H7 (cell line): ENCODE measurements at regions not wholly inside any gene's neighbourhood (a gene's known extent, or its start where the extent isn't known, plus 50 kb on each side); places are given as distances from the start of the nearest gene placed in this dataset.
A peak's percentile ranks its signal among the peaks of the same experiment; 100 is the strongest.

Experiments
- DNase-seq: peaks from one replicate; pipeline ENCODE4 v3.0.0; 2012
- H3K27me3 ChIP-seq: 2 replicates; pipeline ENCODE4 v1.6.0; 2011; ENCODE audit warnings: mild to moderate bottlenecking, low read length; ENCODE audit not compliant: control insufficient read depth, insufficient read depth
- H3K36me3 ChIP-seq: replicated peaks from 2 replicates; pipeline ENCODE4 v1.5.1; 2011; ENCODE audit warnings: low read length; ENCODE audit not compliant: control insufficient read depth, insufficient read depth
- H3K4me3 ChIP-seq: 2 replicates; pipeline ENCODE4 v1.5.1; 2011; ENCODE audit warnings: low read depth, mild to moderate bottlenecking, control low read depth, low read length, moderate library complexity; ENCODE audit not compliant: insufficient read depth

DNA sequence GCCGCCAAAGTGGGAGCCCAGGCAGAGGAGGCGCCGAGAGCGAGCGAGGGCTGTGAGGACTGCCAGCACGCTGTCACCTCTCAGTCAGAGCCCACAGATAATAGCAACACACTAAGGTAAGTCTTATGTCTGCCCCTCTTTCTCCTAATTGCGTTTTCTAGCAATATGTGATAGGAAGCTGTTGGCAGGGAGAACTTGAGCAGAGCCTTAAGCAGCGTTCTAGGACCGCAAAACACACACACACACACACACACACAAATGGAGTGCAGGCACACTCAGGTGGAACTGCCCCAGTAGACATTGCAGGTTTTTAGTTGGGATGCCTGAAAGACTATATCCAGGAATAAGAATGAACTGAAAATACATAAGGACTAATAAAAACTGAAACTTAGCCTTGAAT is 1188.5 kb downstream of the NXPH1 start:
- peak overlapping the region; percentile 20; the same call in 1 of the 2 replicates for H3K4me3 ChIP-seq
- no peaks in the 10 kb centered on the region for H3K36me3 ChIP-seq
- peaks cover 2% of the 10 kb centered on the region; the same call in 1 of the 2 replicates for H3K27me3 ChIP-seq
- DNase-seq: no peak

DNA sequence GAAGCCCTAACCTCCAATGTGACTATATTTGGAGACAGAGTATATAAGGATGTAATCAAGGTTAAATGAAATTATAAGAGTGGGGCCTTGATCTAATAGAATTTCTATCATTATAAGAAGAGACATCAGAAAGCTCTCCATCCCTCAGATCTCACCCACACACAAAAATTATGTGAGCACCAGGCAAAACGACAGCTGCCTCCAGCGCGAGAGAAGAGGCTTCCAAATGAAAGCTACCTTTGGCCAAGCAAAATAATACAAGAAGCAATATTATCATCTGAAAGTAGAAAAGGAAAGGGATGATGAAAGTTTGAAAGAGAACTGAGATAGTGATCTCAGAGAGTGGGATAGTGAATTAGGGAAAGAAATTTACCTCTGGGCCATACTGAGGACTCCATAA is 1192.5 kb downstream of the NXPH1 start:
- peaks cover under 1% of the 10 kb centered on the region; the same call in 1 of the 2 replicates for H3K27me3 ChIP-seq
- no peaks in the 10 kb centered on the region for H3K36me3 ChIP-seq
- DNase-seq: no peak
- no peak overlapping the region for H3K4me3 ChIP-seq

DNA sequence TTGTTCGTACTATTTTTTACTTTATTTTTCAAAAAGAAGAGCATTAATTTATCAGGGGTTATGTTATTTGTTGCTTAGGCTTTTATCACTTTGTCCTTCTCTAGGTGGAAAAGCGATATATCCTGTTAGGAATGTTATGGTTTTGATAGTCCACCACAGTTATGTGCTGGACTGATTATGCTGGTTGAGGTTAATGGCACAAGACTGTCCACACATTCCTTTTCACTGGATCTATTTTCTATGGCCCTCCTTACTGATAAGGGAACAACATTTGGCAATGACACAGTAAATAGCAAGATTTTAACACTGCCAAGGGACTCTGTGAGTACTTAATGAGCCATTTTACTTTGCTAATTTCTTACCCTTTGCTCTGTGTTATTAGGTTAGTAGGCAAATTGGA is 1212.3 kb downstream of the NXPH1 start:
- DNase-seq: no peak
- Histone ChIP-seq H3K36me3 (no peaks in the 10 kb centered on the region), H3K4me3 (no peak overlapping the region), H3K27me3 (no peaks in the 10 kb centered on the region)

DNA sequence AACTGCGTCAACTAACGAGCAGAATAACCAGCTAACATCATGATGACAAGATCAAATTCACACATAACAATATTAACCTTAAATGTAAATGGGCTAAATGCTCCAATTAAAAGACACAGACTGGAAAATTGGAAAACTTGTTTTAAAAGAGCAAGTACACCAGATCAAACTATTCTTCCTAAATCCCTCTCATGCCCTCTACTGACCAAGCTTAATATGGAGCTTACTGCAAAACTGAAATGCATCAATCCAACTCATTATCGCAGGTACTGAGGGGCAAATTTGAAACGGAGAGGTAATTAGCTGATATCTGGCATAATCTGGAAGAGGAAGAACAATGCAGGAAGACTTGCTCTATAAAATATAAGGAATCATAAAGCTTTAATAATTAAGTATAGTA is 1223.8 kb downstream of the NXPH1 start:
- H3K4me3 ChIP-seq: no peak overlapping the region
- no peaks in the 10 kb centered on the region for H3K27me3 ChIP-seq
- peak; percentile 5 for DNase-seq
- no peaks in the 10 kb centered on the region for H3K36me3 ChIP-seq

DNA sequence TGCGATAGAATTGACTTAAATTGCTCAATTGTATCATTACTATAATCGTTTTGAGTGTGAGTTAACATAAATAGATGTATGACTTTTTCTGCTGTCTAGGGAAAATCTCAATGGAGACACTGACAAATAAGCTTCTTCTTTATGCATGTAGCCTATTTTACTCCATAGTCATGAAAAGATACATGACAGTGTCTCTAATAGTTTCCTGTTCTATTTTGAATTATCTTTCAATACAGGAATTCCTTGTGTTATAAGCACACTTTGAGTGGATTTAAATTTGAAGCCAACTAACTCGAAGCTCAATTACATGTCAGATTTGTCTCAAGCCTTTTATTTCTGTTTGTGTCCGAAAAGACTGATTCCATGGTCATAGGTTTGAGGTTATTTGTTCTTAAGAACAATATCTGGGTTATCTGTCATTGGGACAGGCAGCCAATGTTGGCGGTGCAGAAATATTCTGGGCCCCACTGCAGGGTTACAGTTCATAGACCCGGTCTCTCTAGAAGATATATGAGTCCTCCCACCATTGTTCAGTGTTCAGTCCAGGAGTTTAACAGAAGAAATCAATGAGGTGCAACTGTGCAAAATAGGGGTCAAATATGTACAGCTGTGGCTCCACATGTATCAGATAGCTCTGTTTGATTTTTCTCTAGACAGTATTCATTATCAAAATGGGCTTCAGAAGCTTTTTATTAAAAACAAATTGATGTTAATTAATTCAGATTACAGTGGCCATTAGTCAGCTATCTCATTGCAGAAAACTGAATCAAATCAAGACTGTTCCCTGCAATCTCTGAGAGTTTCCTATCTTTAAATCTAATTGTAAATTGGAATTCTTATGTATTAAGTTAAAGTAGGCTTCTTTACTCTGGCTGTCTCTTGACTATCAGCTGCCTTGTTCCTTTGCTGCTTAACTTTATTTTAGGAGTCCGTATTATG is 1238.8 kb downstream of the NXPH1 start:
- no peak overlapping the region for H3K4me3 ChIP-seq
- H3K27me3 ChIP-seq: no peaks in the 10 kb centered on the region
- no peaks in the 10 kb centered on the region for H3K36me3 ChIP-seq
- no peak for DNase-seq

DNA sequence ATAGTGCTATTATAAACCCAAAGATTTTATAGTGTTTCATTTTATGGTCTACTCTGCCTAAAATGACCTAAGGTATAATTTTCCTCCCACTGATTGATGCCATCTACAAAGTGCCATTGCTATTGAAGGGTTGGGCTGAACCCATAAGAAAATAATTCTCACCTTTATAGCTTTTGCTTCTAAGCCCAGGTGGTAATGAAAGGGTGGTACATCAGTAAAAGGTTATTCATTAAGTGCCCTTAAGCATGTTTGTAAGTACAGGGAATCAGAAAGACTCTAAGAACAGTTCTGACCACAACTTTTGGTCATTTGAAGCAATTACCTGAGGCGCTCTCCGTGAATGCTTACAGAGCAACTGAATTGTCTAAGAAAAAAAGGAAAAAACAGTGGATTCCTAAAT is 1247.3 kb downstream of the NXPH1 start:
- DNase-seq: no peak
- no peak overlapping the region for H3K4me3 ChIP-seq
- H3K36me3 ChIP-seq: no peaks in the 10 kb centered on the region

DNA sequence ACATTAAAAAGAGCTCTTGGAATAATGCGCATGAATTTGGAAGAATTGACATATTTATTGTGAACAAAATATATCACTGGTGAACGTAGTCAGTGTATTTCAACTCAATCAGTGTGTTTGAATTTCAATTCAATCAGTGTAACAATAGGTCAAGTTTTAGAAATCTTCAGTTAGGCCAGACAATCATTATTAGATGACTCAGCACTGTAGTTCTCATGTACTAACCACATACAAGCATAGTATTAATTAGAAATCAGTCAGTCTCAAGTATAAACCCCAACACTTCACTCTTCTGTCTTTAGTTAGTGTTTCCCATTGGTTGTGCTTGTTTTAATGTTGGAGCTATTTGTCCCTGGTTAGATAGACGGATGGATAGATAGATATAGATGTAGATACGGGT is 1247.9 kb downstream of the NXPH1 start:
- H3K4me3 ChIP-seq: no peak overlapping the region
- no peaks in the 10 kb centered on the region for H3K27me3 ChIP-seq
- no peaks in the 10 kb centered on the region for H3K36me3 ChIP-seq
- DNase-seq: no peak

More for the DNA sequence above, 1247.3 kb downstream of the NXPH1 start:
- no peaks in the 10 kb centered on the region for H3K27me3 ChIP-seq

DNA sequence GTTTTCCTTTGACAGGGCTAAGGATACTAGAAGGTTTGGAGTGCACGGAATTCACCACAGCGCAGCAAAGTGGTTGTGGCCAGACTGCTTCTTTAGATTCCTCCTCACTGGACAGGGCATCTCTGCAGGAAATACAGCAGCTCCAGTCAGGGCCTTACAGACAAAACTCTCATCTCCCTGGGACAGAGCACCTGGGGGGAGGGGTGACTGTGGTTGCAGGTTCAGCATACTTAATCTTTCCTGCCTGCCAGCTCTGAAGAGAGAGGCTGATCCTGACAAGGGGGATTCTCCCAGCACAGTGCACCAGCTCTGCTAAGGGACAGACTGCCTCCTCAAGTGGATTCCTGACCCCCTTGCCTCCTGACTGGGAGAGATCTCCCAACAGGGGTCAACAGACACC is 1257.9 kb downstream of the NXPH1 start:
- no peak overlapping the region for H3K4me3 ChIP-seq
- H3K27me3 ChIP-seq: no peaks in the 10 kb centered on the region
- no peaks in the 10 kb centered on the region for H3K36me3 ChIP-seq
- no peak for DNase-seq

DNA sequence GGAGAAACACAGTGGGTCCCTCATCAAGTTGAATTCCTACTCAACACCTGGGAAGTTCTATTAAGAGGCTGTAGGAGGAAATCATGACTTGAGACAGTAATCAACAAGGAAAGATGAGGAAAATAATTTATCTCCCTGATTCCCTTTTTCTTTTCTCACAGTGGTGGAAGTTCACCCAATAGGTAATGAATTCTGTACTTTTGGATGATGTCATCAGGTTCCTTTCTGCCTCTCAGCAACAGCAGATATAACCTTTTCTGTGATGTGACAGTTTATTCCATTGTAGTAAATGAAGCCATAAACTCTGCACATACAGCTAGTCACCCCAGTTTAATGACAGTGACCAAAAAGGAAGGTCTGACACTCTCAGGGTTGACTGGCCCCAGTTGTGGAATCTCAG is 1265.0 kb downstream of the NXPH1 start:
- DNase-seq: no peak
- Histone ChIP-seq H3K4me3 (no peak overlapping the region), H3K27me3 (no peaks in the 10 kb centered on the region), H3K36me3 (no peaks in the 10 kb centered on the region)

DNA sequence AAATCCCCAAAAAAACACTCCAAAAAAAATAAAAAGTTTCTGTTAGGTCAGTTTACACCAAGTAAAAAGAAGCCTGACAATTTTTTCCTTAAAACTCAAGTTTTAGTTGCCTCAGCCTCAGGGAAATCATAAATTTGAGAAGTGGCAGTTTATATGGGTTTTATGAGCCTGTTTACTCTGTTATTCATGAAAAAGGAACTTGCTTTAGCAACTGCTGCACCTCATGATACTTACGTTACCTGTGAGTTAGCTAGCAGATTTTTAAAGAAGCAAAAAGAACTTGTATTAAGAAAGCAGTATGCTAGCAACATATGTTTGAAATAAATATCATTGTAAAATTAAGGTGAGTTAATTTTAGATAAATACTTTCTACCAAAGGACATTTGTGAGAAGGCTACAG is 1264.5 kb upstream of the PHF14 start:
- Histone ChIP-seq H3K4me3 (no peak overlapping the region), H3K27me3 (no peaks in the 10 kb centered on the region), H3K36me3 (no peaks in the 10 kb centered on the region)
- no peak for DNase-seq

DNA sequence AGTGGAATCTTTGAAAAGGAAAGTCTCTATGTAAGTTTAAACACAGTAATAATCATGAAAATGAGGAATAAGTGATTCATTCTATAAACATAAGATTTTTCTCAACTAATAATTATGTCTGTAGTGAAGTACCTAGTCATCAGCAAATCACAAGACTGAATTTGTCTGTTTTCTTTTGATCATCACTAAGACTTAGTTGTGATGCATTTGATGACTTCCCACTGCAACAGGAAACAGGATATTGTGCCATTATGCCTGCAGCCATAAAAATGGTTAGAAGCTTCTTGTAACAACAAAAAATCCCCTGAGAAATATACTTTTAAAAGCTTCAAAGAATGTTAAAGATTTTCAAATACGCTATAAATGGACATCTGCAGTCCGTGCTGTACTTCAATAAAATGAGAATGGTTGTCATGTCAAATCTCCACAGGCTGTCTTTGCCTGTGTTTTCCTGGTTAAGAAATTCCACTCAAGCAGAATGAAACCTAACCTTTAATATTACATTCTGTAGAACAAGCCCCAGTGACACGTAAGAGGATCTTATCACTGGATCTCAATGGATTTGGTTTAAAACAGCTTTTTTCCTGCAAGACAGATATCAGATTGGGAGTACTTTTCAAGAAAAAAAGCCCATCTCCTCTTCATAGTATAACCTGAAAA is 1262.3 kb upstream of the PHF14 start:
- Histone ChIP-seq H3K4me3 (no peak overlapping the region), H3K36me3 (no peaks in the 10 kb centered on the region), H3K27me3 (no peaks in the 10 kb centered on the region)
- DNase-seq: no peak

DNA sequence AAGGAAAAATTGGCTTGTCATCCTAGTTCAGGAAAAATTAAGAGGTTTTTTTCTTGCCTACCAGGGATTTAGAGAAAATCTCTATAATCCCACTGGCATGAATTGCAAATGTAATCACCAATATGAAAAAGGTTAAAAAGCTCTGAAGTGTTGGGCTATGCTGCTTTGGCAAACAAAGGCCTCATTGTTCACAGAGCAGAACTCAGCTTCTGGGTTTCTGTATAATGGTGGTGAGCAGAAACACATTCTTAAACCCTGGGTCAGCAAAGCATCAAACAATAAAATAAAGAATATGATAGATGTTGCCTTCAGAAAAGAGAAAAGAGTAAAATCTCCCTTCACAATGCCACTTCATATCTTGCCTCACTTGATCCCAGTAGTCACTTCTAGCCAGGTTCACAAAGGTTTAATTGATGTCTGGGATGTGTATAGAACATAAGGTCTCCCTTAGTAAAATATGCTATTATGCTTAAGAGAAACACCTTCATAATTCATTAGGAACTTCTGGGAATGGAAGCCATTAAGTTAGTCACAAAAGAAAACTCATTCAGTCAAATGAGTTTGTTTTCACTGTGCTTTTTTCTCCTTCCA is 1255.5 kb upstream of the PHF14 start:
- DNase-seq: no peak
- H3K4me3 ChIP-seq: no peak overlapping the region
- no peaks in the 10 kb centered on the region for H3K27me3 ChIP-seq
- H3K36me3 ChIP-seq: no peaks in the 10 kb centered on the region

DNA sequence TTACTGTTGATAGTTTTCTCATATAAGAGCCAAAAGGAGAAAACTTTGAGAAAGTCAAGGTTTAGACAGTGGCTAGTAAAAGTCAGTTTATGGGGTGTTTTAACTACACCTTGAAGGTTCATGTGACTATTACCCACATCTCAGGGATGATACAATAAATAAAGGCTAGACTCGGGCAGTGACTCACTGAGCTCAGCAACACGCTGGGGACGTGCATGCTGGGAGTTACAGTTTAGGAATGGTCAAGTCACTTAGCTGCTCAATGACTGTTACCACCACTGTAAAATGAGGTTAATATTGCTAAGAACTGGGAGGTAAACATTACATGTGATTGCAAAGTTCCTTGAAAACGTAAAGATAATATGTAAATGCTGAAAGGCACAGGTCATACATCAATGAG is 1254.4 kb upstream of the PHF14 start:
- no peaks in the 10 kb centered on the region for H3K27me3 ChIP-seq
- H3K4me3 ChIP-seq: no peak overlapping the region
- H3K36me3 ChIP-seq: no peaks in the 10 kb centered on the region
- DNase-seq: no peak

DNA sequence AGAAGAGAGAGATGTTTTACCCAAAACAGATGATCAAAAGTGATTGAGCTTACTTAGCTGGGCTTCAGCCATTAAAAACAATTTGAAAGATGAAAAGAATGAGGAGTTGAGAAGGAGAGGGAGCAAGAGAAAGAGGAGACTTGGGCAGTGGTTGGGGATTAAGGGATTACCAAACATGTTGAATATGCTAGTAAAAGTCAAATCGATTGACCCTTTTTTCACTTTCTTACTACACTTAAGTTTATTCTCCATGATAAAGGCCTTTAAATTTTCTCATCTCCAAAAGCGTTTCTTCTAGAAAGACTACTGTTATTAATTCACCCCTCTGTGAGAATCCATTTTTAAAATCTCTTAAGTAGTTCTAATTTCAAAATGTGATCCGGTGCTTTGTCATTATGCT is 1254.0 kb upstream of the PHF14 start:
- Histone ChIP-seq H3K27me3 (no peaks in the 10 kb centered on the region), H3K36me3 (no peaks in the 10 kb centered on the region), H3K4me3 (no peak overlapping the region)
- DNase-seq: no peak
